ENCODE measurements at regions not wholly inside any gene's neighbourhood (a gene's known extent, or its start where the extent isn't known, plus 50 kb on each side); places are given as distances from the start of the nearest gene placed in this dataset.

DNA sequence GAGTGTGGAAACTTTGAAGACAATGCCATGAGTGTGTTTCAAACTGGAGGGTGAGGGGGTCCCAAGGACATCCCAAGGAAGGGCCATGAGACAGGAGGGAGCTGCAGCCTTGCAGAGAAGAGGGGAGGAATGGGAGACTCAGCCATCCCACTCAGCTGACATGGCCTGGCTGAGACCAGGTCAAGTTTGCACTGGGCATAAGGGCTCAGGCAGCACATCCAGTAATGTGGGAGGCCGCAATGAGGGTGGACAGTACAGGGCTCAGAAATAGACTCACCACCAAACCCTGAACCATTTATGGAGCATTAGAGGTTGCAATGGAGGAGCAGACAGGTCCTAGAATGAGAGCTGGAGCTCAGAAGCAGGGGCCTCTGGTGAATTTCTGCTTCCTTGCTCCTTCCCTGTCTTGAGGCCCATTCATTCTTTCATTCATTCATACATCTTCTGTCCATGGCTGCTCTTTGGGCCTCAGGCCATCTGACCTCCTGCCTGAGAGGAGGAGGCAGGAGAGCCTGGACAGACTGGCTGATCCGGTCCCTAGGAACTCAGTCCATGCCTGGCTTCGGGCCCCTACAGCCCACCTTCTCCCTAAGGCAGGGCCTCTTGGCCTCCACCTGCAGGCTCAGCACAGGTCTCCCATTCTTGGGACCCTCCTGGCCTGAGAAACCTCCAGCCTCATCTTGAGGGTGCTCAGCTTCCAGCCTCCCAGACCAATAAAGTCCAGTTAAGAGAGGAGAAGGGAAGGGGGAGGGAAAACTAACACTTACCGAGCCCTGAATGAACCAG, 70.5 kb upstream of the CDH5 start:
- TF ChIP-seq, protein P1, sequence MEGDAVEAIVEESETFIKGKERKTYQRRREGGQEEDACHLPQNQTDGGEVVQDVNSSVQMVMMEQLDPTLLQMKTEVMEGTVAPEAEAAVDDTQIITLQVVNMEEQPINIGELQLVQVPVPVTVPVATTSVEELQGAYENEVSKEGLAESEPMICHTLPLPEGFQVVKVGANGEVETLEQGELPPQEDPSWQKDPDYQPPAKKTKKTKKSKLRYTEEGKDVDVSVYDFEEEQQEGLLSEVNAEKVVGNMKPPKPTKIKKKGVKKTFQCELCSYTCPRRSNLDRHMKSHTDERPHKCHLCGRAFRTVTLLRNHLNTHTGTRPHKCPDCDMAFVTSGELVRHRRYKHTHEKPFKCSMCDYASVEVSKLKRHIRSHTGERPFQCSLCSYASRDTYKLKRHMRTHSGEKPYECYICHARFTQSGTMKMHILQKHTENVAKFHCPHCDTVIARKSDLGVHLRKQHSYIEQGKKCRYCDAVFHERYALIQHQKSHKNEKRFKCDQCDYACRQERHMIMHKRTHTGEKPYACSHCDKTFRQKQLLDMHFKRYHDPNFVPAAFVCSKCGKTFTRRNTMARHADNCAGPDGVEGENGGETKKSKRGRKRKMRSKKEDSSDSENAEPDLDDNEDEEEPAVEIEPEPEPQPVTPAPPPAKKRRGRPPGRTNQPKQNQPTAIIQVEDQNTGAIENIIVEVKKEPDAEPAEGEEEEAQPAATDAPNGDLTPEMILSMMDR (IDR thresholded peaks at IDR 0.05; ENCODE audit: control insufficient read depth, extremely low read depth, insufficient read depth), result no peak
- H3K4me3 ChIP-seq (ENCODE audit: low read depth, low read length), result no peak overlapping the region
- DNase-seq (ENCODE audit: low read depth), result no peak

DNA sequence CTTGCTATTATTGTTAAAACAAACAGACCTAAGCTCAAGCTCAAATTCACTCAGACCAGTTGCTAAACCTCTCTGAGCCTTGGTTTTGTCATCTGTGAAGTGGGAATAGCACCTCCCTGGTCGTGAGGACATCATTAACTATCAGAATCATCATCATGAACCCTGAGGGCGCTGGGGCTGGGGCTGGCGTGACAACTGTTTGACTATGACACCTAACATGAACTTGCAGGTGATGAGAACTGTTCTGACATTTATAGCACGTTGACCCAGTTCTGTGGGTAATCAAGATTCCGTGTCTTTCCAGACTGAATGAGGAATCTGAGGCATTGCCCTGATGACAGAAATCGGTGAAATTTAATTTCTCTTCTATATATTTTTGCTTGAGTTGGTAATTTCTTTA, 71.3 kb upstream of the CDH5 start:
- no peak overlapping the region for H3K4me3 ChIP-seq (ENCODE audit: low read depth, low read length)
- no peak for DNase-seq (ENCODE audit: low read depth)
- TF ChIP-seq, protein P1 (IDR thresholded peaks at IDR 0.05; ENCODE audit: control insufficient read depth, extremely low read depth, insufficient read depth), result no peak

DNA sequence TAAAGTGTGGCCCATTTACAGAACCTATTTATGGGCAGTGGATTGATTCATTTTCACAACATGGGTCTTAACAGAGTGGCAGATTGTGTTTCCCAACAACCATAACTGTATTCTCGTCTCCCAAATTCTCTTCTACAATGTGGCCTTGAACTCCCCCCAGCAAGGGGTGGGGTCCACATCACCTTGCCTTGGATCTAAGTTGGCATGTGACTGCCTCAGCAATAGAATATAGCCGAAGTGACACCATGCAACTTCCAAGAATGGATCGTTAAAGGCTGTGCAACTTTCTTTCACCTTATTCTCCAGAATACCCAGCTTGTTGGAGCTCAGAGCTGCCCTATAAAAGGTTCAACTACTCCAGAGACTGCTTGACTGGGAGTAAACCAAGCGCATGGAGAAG, 72.0 kb upstream of the CDH5 start:
- DNase-seq (ENCODE audit: low read depth), result no peak
- TF ChIP-seq, protein P1 (IDR thresholded peaks at IDR 0.05; ENCODE audit: control insufficient read depth, extremely low read depth, insufficient read depth), result no peak
- no peak overlapping the region for H3K4me3 ChIP-seq (ENCODE audit: low read depth, low read length)

DNA sequence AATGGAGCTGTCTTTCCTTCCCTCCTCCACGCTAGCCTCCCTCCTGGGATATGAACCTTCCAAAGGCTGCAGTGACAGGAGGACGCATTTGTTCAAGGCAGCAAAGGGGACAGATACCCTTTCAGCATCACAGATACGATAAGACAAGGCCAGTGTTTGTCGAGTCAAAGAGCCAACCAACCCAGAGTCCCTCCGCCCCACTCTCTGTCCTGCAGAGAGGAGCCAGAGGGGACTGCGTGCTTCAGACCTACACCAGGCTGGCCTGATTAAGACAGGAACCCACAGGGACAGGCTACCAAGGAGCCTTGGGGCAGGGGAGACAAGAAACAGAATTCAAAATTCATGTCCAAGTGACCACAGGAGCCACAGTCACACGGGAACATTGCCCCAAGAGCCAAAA, 72.6 kb upstream of the CDH5 start:
- TF ChIP-seq, protein P1 (IDR thresholded peaks at IDR 0.05; ENCODE audit: control insufficient read depth, extremely low read depth, insufficient read depth), result no peak
- DNase-seq (ENCODE audit: low read depth), result no peak
- no peak overlapping the region for H3K4me3 ChIP-seq (ENCODE audit: low read depth, low read length)

DNA sequence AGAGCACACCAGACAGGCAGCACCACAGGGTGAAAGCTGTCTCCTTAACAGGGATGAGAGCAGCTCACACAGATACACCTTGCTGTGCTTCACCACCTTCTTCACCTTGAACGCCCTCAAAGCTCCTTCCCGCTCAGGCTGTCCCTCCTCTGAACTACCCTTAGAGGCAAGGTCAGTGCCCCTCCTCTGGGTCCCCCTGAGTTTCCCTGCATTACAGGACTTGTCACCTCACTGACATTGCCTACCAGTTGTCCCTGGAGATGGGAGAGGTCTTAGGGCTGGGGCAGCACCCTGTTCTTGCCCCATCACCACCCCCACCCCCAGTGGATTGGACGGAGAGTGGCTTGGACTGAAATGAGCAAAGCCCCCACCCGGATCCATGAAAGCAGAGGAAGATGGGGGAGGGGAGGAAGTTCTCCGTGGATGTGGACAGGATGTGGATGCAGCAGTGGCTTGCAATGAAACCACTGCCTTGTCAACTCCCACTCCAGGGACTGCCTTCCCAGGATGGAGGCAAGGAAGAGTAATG, 73.2 kb upstream of the CDH5 start:
- no peak for DNase-seq (ENCODE audit: low read depth)
- TF ChIP-seq, protein P1 (IDR thresholded peaks at IDR 0.05; ENCODE audit: control insufficient read depth, extremely low read depth, insufficient read depth), result no peak

DNA sequence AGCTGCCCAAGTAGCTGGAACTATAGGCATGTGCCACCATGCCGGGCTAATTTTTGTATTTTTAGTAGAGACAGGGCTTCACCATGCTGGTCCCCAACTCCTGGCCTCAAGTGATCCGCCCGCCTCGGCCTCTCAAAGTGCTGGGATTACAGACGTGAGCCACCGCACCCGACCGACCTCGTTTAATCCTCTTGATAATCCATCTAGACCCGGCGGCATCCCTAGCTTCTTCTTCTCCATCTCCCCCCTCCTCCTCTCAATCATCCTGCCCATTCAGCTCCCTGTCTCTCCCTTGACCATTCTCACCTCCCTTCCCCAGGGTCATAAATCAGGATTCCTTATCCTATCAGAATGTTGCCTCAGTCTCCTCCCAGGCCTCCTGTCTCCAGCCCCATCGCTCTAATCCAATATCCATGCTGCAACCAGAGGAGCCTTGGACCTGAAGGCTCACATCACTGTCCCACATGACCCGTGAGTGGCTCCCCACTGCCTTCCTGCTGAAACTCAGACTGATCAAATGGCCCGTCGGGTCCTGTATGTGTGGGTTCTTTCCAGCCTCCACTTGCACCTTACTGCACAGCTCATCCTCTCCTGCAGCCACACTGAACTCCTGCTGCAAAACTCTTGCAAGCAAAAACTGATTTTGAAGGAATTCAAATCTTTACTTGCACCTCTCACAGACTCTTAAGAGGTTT, 74.1 kb upstream of the CDH5 start:
- TF ChIP-seq, protein P1 (IDR thresholded peaks at IDR 0.05; ENCODE audit: control insufficient read depth, extremely low read depth, insufficient read depth), result no peak
- DNase-seq (ENCODE audit: low read depth), result no peak
- no peak overlapping the region for H3K4me3 ChIP-seq (ENCODE audit: low read depth, low read length)

More for the DNA sequence above, 73.2 kb upstream of the CDH5 start:
- no peak overlapping the region for H3K4me3 ChIP-seq (ENCODE audit: low read depth, low read length)
